K562 (cell line): ENCODE measurements at regions not wholly inside any gene's neighbourhood (a gene's known extent, or its start where the extent isn't known, plus 50 kb on each side); places are given as distances from the start of the nearest gene placed in this dataset.

Experiments
- ADNP ChIP-seq: fragments of 200-800 bp; sonication (Bioruptor generic); IDR thresholded peaks from 2 replicates; pipeline ENCODE4 v1.6.1; 2016; ENCODE audit warnings: missing genetic modification characterization, missing compliant biosample characterization
- BRCA1 ChIP-seq, 2 experiments: fragments of 450-650 bp in 1 of 2; sonication (generic) in 1 of 2; formaldehyde crosslinking in 1 of 2; IDR thresholded peaks; 2 replicates each; pipeline versions ENCODE4 v1.5.0 to v1.6.1; 2017 to 2020; ENCODE audit warnings: mild to moderate bottlenecking in 1 of 2, missing genetic modification reagents in 1 of 2
- DACH1 ChIP-seq: fragments of 450-650 bp; IDR thresholded peaks from 2 replicates; pipeline ENCODE4 v1.6.1; 2018; ENCODE audit not compliant: partially characterized antibody
- ESRRA ChIP-seq: fragments of 450-650 bp; IDR thresholded peaks from 2 replicates; pipeline ENCODE4 v1.6.1; 2014; ENCODE audit warnings: low read depth, mild to moderate bottlenecking, moderate library complexity, borderline replicate concordance
- ETS1 ChIP-seq: conservative IDR thresholded peaks from 2 replicates; pipeline ENCODE4 v1.6.1; 2011; ENCODE audit warnings: low read depth, mild to moderate bottlenecking, low read length; ENCODE audit not compliant: control insufficient read depth
- ETV1 ChIP-seq: fragments of 450-650 bp; conservative IDR thresholded peaks from 2 replicates; pipeline ENCODE4 v1.6.1; 2016; ENCODE audit warnings: missing genetic modification characterization, control low read depth, low read depth, missing compliant biosample characterization
- HNRNPK ChIP-seq: fragments of 200-400 bp; formaldehyde crosslinking; IDR thresholded peaks from one replicate; pipeline ENCODE4 v1.6.1; 2018; ENCODE audit warnings: mild to moderate bottlenecking, low read depth, low read length; ENCODE audit not compliant: poor library complexity, severe bottlenecking
- L3MBTL2 ChIP-seq: fragments of 450-650 bp; IDR thresholded peaks from 2 replicates; pipeline ENCODE4 v1.6.1; 2016; ENCODE audit warnings: mild to moderate bottlenecking, moderate library complexity
- MYC ChIP-seq, 2 experiments: fragments of 250-450 bp in 1 of 2; sonication (Bioruptor Pico) in 1 of 2; IDR thresholded peaks; 2 replicates each; pipeline versions ENCODE4 v1.5.1 to v1.6.1; 2012 to 2021; ENCODE audit warnings: low read depth in 2 of 2, borderline replicate concordance in 1 of 2, improper control_type of control experiment in 1 of 2, low read length in 1 of 2, mild to moderate bottlenecking in 1 of 2, moderate library complexity in 1 of 2
- NCOA6 ChIP-seq: fragments of 450-650 bp; IDR thresholded peaks from 2 replicates; pipeline ENCODE4 v1.6.1; 2017; ENCODE audit warnings: mild to moderate bottlenecking
- NKRF ChIP-seq: fragments of 450-650 bp; IDR thresholded peaks from 2 replicates; pipeline ENCODE4 v1.6.1; 2016; ENCODE audit warnings: borderline replicate concordance
- PHF8 ChIP-seq: fragments of 200-600 bp; sonication (generic); IDR thresholded peaks from 2 replicates; pipeline ENCODE4 v1.6.1; 2012; ENCODE audit warnings: mixed run types, mild to moderate bottlenecking, inconsistent platforms, low read length, moderate library complexity, borderline replicate concordance
- RBM39 ChIP-seq: fragments of 200-400 bp; formaldehyde crosslinking; optimal IDR thresholded peaks from 2 replicates; pipeline ENCODE3; 2018; ENCODE audit warnings: low read depth, low read length
- RFX7 ChIP-seq: fragments of 250-450 bp; sonication (Bioruptor Pico); IDR thresholded peaks from 2 replicates; pipeline ENCODE4 v1.5.1; 2021; ENCODE audit warnings: mild to moderate bottlenecking
- SMAD3 ChIP-seq: fragments of 450-650 bp; formaldehyde crosslinking; conservative IDR thresholded peaks from 2 replicates; pipeline ENCODE4 v1.4.0; 2020; ENCODE audit warnings: mild to moderate bottlenecking
- SREBF2 ChIP-seq: sonication (generic); formaldehyde crosslinking; IDR thresholded peaks from 2 replicates; pipeline ENCODE4 v1.4.0; 2020; ENCODE audit warnings: mild to moderate bottlenecking, missing genetic modification reagents
- STAT5B ChIP-seq: fragments of 250-450 bp; sonication (Bioruptor Pico); IDR thresholded peaks from 2 replicates; pipeline ENCODE4 v1.8.0; 2021; ENCODE audit warnings: mild to moderate bottlenecking, inconsistent platforms
- TBP ChIP-seq: optimal IDR thresholded peaks from 2 replicates; pipeline ENCODE3; 2011; ENCODE audit warnings: low read depth, low read length, improper control_type of control experiment
- ZNF184 ChIP-seq: sonication (generic); formaldehyde crosslinking; IDR thresholded peaks from 2 replicates; pipeline ENCODE4 v1.5.0; 2020; ENCODE audit warnings: missing genetic modification reagents
- TF ChIP-seq, protein P1 (sequence below): fragments of 200-800 bp; sonication (Bioruptor generic); IDR thresholded peaks from 2 replicates; pipeline ENCODE4 v1.6.1; 2017; ENCODE audit warnings: missing genetic modification characterization, missing compliant biosample characterization
- TF ChIP-seq, protein P2 (sequence below): sonication (generic); formaldehyde crosslinking; IDR thresholded peaks from 2 replicates; pipeline ENCODE4 v1.8.1; 2023; ENCODE audit warnings: mild to moderate bottlenecking, missing genetic modification reagents, moderate library complexity

DNA sequence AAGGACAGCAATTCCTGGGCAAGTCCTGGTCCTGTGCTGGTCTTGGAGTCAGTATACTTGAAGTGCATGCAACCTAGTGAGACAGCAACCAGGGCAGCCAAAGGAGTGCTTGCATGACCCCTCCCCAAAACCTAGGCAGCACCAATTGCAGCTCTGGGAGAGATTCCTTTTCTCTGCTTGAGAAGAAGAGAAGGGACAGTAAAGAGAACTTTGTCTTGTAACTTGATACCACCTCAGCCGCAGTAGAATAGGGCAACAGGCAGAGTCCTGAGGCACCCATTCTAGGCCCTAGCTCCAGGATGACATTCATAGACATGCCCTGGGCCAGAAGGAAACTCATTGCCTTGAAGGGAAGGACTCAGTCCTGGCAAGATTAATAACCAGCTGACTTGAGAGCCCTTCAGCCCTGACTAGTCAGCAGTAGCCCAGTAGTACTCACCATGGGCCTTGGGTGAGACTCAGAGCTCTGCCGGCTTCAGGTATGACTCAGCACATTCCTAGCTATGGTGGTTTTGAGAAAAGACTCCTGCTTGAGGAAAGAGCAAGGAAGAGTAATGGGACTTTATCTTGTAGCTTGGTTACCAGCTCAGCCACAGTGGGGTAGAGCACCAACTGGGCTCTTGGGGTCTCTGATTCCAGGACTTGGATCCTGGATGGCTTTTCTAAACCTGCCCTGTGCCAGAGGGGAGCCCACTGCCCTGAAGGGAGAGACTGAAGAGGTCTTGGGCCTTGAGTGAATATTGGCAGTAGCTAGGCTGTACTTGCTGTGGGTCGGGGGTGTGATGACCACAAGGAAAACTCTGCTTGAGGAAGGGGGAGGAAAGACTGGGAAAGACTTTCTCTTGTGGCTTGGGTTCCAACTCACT lies 51.7 kb upstream of the ACADM start (continued):
- TF ChIP-seq, protein P1, sequence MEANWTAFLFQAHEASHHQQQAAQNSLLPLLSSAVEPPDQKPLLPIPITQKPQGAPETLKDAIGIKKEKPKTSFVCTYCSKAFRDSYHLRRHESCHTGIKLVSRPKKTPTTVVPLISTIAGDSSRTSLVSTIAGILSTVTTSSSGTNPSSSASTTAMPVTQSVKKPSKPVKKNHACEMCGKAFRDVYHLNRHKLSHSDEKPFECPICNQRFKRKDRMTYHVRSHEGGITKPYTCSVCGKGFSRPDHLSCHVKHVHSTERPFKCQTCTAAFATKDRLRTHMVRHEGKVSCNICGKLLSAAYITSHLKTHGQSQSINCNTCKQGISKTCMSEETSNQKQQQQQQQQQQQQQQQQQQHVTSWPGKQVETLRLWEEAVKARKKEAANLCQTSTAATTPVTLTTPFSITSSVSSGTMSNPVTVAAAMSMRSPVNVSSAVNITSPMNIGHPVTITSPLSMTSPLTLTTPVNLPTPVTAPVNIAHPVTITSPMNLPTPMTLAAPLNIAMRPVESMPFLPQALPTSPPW (CRISPR knock-in tag), result no peak
- peak; percentile 29 for TF ChIP-seq DACH1
- peak; percentile 72 for TF ChIP-seq RBM39
- no peak for TF ChIP-seq NCOA6
- no peak for TF ChIP-seq NKRF
- TF ChIP-seq PHF8, result no peak; the same call in 1 of the 2 replicates
- TF ChIP-seq RFX7 (CRISPR knock-in tag), result no peak
- TF ChIP-seq ETS1, result no peak
- no peak for TF ChIP-seq ADNP (tag)
- no peak for TF ChIP-seq STAT5B (CRISPR knock-in tag)
- peak; percentile 66 for TF ChIP-seq L3MBTL2
- TF ChIP-seq, protein P2, sequence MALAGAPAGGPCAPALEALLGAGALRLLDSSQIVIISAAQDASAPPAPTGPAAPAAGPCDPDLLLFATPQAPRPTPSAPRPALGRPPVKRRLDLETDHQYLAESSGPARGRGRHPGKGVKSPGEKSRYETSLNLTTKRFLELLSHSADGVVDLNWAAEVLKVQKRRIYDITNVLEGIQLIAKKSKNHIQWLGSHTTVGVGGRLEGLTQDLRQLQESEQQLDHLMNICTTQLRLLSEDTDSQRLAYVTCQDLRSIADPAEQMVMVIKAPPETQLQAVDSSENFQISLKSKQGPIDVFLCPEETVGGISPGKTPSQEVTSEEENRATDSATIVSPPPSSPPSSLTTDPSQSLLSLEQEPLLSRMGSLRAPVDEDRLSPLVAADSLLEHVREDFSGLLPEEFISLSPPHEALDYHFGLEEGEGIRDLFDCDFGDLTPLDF (CRISPR knock-in tag), result 0 out of 2 replicates have a peak, but pooled peaks have one; percentile 43
- TF ChIP-seq ETV1 (tag), result no peak; the same call in 1 of the 2 replicates
- no peak for TF ChIP-seq HNRNPK
- TF ChIP-seq MYC (IDR thresholded peaks at IDR 0.05; ENCODE audit: low read depth, low read length), result 0 out of 2 replicates have a peak, but pooled peaks have one; percentile 18
- TF ChIP-seq MYC (CRISPR knock-in tag; IDR thresholded peaks at IDR 0.05; ENCODE audit: borderline replicate concordance, low read depth), result no peak
- no peak for TF ChIP-seq BRCA1 (IDR thresholded peaks at IDR 0.05)
- no peak for TF ChIP-seq BRCA1 (CRISPR knock-in tag; IDR thresholded peaks at IDR 0.05)
- TF ChIP-seq TBP, result no peak
- no peak for TF ChIP-seq ZNF184 (CRISPR knock-in tag)
- TF ChIP-seq ESRRA, result 0 out of 2 replicates have a peak, but pooled peaks have one; percentile 10
- TF ChIP-seq SMAD3 (CRISPR knock-in tag), result no peak
- no peak for TF ChIP-seq SREBF2 (CRISPR knock-in tag)
